Cardiac muscle cell (in vitro differentiated cells and primary cell): ENCODE measurements at regions not wholly inside any gene's neighbourhood (a gene's known extent, or its start where the extent isn't known, plus 50 kb on each side); places are given as distances from the start of the nearest gene placed in this dataset.

Experiments used
- DNase-seq, 2 donors: peaks; one replicate each; pipeline versions ENCODE4 v3.0.0 to v3.0.0-alpha.2; 2010 to 2017; ENCODE audit warnings: low read depth in 1 of 2, low spot score in 1 of 2
- H3K27ac ChIP-seq: fragments of 200-600 bp; sonication (generic); 2 replicates; pipeline ENCODE4 v1.5.1; 2016
- H3K27me3 ChIP-seq: fragments of 200-600 bp; sonication (generic); 2 replicates; pipeline ENCODE4 v1.6.0; 2016; ENCODE audit warnings: control low read depth
- H3K36me3 ChIP-seq: fragments of 200-600 bp; sonication (generic); 2 replicates; pipeline ENCODE4 v1.5.1; 2016; ENCODE audit warnings: control low read depth
- H3K4me1 ChIP-seq: fragments of 200-600 bp; sonication (generic); 2 replicates; pipeline ENCODE4 v1.8.1; 2017; ENCODE audit warnings: low read depth, mild to moderate bottlenecking, mixed run types
- H3K4me3 ChIP-seq: fragments of 200-600 bp; sonication (generic); 2 replicates; pipeline ENCODE4 v1.5.1; 2016; ENCODE audit warnings: mild to moderate bottlenecking
- H3K9me3 ChIP-seq: fragments of 200-600 bp; sonication (generic); 2 replicates; pipeline ENCODE4 v1.5.1; 2017; ENCODE audit warnings: low read depth, mild to moderate bottlenecking, control low read depth
- TF ChIP-seq, protein P1 (sequence below): IDR thresholded peaks from 2 replicates; pipeline ENCODE4 v1.5.1; 2012; ENCODE audit warnings: low read depth, mild to moderate bottlenecking, low read length

DNA sequence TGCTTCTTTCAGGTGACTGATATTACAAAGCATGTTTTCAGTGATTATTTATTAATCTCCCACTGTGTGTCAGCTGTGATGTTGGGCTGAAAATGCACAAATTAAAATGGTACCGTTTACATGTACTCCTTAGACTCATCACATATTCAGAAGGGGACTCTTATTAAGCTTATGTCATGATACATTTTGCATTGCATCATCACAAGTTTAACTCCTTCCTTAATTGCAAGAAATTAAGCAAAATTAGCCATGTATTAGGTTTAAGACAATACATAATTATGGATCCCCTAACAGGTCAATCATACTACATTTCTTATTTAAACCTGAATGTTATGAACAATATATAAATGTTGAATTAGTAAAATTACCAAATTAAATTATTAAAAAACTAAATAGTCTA is 899.1 kb downstream of the TMEM182 start:
- Histone ChIP-seq H3K4me1 (no peaks in the 10 kb centered on the region), H3K4me3 (no peak overlapping the region), H3K36me3 (no peaks in the 10 kb centered on the region), H3K27ac (no peak overlapping the region), H3K9me3 (no peaks in the 10 kb centered on the region), H3K27me3 (no peaks in the 10 kb centered on the region)
- no peak for DNase-seq
- TF ChIP-seq, protein P1, sequence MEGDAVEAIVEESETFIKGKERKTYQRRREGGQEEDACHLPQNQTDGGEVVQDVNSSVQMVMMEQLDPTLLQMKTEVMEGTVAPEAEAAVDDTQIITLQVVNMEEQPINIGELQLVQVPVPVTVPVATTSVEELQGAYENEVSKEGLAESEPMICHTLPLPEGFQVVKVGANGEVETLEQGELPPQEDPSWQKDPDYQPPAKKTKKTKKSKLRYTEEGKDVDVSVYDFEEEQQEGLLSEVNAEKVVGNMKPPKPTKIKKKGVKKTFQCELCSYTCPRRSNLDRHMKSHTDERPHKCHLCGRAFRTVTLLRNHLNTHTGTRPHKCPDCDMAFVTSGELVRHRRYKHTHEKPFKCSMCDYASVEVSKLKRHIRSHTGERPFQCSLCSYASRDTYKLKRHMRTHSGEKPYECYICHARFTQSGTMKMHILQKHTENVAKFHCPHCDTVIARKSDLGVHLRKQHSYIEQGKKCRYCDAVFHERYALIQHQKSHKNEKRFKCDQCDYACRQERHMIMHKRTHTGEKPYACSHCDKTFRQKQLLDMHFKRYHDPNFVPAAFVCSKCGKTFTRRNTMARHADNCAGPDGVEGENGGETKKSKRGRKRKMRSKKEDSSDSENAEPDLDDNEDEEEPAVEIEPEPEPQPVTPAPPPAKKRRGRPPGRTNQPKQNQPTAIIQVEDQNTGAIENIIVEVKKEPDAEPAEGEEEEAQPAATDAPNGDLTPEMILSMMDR: no peak

DNA sequence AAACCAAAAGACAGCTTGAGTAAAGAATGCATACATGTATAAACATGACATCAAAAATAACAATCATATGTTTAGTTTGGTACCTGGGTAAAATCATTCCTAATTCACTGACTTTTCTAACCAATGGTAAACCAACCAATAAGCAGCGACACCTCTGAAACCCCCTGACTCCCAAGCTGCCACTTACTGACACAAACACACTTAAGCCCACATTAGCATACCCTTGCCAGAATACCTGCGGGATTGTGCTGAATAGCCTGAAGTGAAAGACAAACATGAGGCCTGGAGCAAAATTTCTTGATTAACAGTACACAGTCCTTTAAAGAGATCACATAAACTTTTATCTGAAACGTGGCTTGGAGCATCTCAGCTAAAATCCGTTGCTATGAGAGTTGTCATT is 902.9 kb downstream of the TMEM182 start:
- no peaks in the 10 kb centered on the region for H3K9me3 ChIP-seq
- H3K27ac ChIP-seq: no peak overlapping the region
- no peaks in the 10 kb centered on the region for H3K4me1 ChIP-seq
- H3K36me3 ChIP-seq: no peaks in the 10 kb centered on the region
- H3K4me3 ChIP-seq: no peak overlapping the region
- H3K27me3 ChIP-seq: no peaks in the 10 kb centered on the region
- no peak for DNase-seq
- TF ChIP-seq, protein P1: no peak

DNA sequence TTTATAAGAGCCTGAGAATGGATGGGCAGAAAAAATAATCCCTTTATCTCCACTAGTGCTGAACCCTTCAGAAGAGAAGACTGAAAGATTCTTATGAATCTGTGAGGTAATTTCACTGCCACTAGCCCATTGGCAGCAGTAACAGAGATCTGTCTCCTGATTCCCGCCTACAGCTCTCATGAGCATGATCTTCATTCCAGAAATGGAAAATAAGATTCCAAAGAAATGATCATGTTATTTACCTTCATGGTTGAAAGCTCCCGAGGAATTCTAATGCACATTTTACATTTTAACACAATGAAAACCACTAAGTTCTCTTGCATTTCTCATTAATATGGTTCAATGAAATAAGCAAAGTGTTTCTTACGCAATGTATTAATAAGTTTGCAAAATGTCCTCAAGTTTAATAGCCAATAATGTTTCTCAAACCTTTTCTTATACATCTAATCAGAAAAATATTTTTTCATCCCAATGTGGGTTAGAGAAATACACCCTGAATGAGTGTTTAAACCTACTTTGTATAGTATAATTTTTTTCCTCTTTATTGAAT is 905.6 kb downstream of the TMEM182 start:
- TF ChIP-seq, protein P1: no peak
- H3K27ac ChIP-seq: no peak overlapping the region
- no peaks in the 10 kb centered on the region for H3K9me3 ChIP-seq
- H3K4me1 ChIP-seq: no peaks in the 10 kb centered on the region
- H3K27me3 ChIP-seq: no peaks in the 10 kb centered on the region
- DNase-seq: no peak
- no peaks in the 10 kb centered on the region for H3K36me3 ChIP-seq
- no peak overlapping the region for H3K4me3 ChIP-seq

DNA sequence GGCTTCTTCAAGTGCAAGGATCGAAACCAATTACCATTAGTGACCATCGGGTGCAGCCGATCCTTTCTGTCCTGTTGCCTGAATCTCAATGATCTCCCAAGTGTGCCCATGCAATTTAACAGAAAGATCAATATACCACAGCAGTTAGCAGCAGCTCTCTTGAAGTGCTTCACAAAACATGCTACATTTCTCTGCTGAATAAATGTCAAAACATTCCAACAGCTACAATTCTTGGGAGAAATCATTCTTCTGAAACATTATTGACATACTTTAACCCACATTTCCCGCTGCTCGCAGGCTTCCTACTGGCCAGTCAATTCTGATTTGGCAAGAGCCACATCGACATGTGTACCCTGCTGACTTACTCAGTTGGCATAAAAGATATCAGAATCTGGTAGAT is 907.7 kb downstream of the TMEM182 start:
- H3K36me3 ChIP-seq: no peaks in the 10 kb centered on the region
- no peaks in the 10 kb centered on the region for H3K9me3 ChIP-seq
- TF ChIP-seq, protein P1: no peak
- no peak for DNase-seq
- no peak overlapping the region for H3K4me3 ChIP-seq
- no peak overlapping the region for H3K27ac ChIP-seq
- H3K4me1 ChIP-seq: no peaks in the 10 kb centered on the region
- no peaks in the 10 kb centered on the region for H3K27me3 ChIP-seq
